Lower leg skin (tissue), 4 donors: ENCODE measurements at regions not wholly inside any gene's neighbourhood (a gene's known extent, or its start where the extent isn't known, plus 50 kb on each side); places are given as distances from the start of the nearest gene placed in this dataset.
A peak's percentile ranks its signal among the peaks of the same experiment; 100 is the strongest.

Source experiments
- DNase-seq, 2 donors: peaks; one replicate each; pipeline ENCODE4 v3.0.0-alpha.2; 2019; ENCODE audit warnings: low spot score in 2 of 2
- H3K4me3 ChIP-seq: fragments of 200-600 bp; sonication (generic); 2 replicates; pipeline ENCODE4 v1.5.1; 2017; ENCODE audit warnings: mild to moderate bottlenecking, low read depth; ENCODE audit not compliant: poor library complexity, severe bottlenecking
- POLR2A ChIP-seq, 2 donors: fragments of 450-650 bp; IDR thresholded peaks; one replicate each; pipeline ENCODE4 v1.6.1; 2016 to 2017; ENCODE audit warnings: antibody characterized with exemption in 2 of 2, mild to moderate bottlenecking in 1 of 2, moderate library complexity in 1 of 2
- WGBS, 2 donors: methylation state at CpG; one replicate each; pipeline ENCODE4 v1.1.5; 2018; 5-methylcytosine and 5-hydroxymethylcytosine counted together
- intact Hi-C: fragments of 100-400 bp; cut with DNase I; formaldehyde crosslinking; loops from one replicate; pipeline ENCODE4 v1.15.0; 2023; ENCODE audit warnings: low total_unique reads
- TF ChIP-seq, protein P1 (sequence below), 3 donors: fragments of 450-650 bp; IDR thresholded peaks; one replicate each; pipeline ENCODE4 v1.5.1; 2016; ENCODE audit warnings: antibody characterized with exemption in 3 of 3, mild to moderate bottlenecking in 3 of 3, moderate library complexity in 2 of 3

DNA sequence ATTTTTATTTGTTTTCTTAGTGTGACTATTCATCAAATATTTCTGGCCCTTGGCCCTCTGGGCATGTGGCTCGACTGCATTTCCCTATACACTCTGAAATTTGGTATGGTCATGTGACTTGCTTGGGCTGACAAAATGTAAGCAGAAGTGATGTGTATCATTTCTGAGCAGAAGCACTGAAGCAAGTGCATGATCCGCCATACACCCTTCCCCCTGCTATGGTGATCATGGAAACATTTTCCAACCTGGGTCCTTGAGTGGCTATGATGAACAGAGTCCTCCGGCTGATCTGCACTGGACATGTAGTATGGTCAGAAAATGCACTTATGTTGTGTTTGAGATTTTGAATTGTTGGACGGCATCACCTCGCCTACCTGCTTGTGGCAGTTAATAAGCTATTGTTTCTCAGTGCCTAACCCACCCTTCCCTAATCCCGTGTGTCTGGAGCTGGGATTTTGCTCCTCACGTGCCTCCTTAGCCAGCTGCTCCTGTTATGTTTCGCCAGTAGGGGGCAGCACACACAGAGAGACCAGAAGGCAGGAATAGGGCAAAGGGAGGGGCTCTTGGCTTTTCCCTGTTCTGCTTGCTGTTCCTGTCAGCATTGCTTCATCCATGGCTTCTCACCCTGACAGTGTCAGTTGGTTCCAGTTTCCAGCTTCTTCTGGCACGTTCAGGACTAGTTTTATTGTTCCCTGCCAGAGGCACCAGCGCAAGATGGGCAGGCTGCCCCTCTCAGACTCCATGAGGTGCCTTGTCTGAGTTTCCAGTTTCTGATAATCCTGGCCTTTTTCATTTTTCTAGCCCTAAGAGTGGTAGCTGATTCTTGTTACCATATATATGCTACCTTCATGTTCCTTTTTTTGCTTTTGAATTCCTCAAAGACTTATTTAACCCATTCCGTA, 207.4 kb downstream of the ARL6IP6 start:
- DNase-seq = peak in 1 of 2 donors; percentile 45
- intact Hi-C loops = loop anchor here (10.0 kb wide), 1 partner anchor 549 kb away; the partner anchor contains the start of gene RPRM
- WGBS, 2 donors = 24 to 29% methylated on average over 11 of the region's 11 CpGs
- no peak for TF ChIP-seq POLR2A (IDR thresholded peaks at IDR 0.05)
- TF ChIP-seq, protein P1, sequence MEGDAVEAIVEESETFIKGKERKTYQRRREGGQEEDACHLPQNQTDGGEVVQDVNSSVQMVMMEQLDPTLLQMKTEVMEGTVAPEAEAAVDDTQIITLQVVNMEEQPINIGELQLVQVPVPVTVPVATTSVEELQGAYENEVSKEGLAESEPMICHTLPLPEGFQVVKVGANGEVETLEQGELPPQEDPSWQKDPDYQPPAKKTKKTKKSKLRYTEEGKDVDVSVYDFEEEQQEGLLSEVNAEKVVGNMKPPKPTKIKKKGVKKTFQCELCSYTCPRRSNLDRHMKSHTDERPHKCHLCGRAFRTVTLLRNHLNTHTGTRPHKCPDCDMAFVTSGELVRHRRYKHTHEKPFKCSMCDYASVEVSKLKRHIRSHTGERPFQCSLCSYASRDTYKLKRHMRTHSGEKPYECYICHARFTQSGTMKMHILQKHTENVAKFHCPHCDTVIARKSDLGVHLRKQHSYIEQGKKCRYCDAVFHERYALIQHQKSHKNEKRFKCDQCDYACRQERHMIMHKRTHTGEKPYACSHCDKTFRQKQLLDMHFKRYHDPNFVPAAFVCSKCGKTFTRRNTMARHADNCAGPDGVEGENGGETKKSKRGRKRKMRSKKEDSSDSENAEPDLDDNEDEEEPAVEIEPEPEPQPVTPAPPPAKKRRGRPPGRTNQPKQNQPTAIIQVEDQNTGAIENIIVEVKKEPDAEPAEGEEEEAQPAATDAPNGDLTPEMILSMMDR (IDR thresholded peaks at IDR 0.05) = peak in 1 of 3 donors; percentile 58
- no peak overlapping the region for H3K4me3 ChIP-seq

DNA sequence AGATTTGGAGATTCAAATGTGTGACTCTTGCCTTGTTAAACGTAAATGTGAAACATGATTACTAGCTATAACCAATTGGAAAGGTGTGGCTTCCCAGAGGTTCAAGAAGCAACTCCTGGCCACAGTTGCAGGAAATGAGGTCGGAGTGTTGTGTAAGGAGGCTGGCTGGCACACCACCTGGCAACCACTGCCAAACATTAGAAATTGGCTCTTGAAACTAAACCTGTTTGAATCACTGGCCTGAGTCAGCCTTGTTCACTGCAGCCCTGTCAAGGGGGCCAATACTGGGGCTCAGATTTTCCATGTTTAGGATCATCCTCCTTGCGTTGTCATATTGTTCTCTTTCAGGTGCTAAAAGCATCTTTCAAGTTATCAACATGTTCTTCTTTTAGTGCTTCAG, 206.3 kb downstream of the ARL6IP6 start:
- no peak overlapping the region for H3K4me3 ChIP-seq
- peak in 1 of 2 donors; percentile 71 for DNase-seq
- WGBS, 2 donors = 51 to 59% methylated on average over 3 of the region's 3 CpGs
- no peak for TF ChIP-seq POLR2A (IDR thresholded peaks at IDR 0.05)
- intact Hi-C loops = loop anchor here (10.0 kb wide), 1 partner anchor 550 kb away; the partner anchor contains the start of gene RPRM

DNA sequence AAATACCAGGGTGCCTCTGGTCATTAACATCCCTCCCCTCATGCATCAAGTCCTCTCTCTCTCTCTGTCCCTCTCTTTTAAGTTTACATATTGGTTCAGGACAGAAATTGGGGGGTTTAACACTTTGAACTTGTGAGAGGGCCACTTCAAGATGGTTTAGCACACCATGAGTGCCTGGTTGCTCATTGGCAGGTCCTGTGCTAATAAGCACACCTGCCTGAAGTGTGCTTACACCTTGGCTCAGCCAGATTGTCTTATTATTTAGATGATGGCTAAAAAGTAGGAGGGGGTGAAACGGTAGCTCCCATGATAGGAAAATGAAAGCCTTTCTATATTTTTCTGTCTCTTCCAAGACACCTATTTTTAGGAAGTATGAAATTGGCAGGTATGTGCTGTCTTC, 205.8 kb downstream of the ARL6IP6 start:
- no peak overlapping the region for H3K4me3 ChIP-seq
- no peak for DNase-seq
- intact Hi-C loops = loop anchor here (10.0 kb wide), 1 partner anchor 551 kb away; the partner anchor contains the start of gene RPRM
- WGBS, 2 donors = 52 to 62% methylated on average over 1 of the region's 1 CpG
- TF ChIP-seq, protein P1 (IDR thresholded peaks at IDR 0.05) = no peak
- no peak for TF ChIP-seq POLR2A (IDR thresholded peaks at IDR 0.05)

DNA sequence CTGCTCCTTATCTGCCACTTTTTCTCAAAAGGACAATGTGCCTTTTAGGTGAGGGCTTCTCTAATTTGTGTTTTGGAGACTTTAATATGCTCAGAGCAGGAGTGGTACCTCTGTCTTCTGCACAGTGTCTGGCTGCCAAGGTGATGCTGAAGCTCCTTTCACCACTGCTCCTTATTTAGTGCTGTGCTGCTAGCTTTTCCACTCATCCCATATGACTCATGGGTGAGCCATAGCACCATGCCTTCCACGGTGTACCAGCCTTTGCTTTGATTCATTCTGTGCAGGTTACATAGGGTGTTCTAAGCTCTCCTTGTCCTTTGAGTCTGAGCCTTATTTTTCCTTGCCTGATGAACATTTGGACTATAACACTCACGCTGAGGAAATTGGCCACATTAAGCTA, 202.4 kb downstream of the ARL6IP6 start:
- intact Hi-C loops = loop anchor here (10.0 kb wide), 1 partner anchor 554 kb away; the partner anchor contains the start of gene RPRM
- TF ChIP-seq, protein P1 (IDR thresholded peaks at IDR 0.05) = no peak
- TF ChIP-seq POLR2A (IDR thresholded peaks at IDR 0.05) = no peak

GRCh38 chr2:152910970-152911369, 192.6 kb downstream of the ARL6IP6 start:
- H3K4me3 ChIP-seq = no peak overlapping the region
- DNase-seq = no peak
- no peak for TF ChIP-seq POLR2A (IDR thresholded peaks at IDR 0.05)
- TF ChIP-seq, protein P1 (IDR thresholded peaks at IDR 0.05) = no peak
- intact Hi-C loops = no loop called here

More for the DNA sequence above, 202.4 kb downstream of the ARL6IP6 start:
- H3K4me3 ChIP-seq = no peak overlapping the region
- WGBS, 2 donors = 54 to 71% methylated on average over 2 of the region's 2 CpGs
- no peak for DNase-seq

DNA sequence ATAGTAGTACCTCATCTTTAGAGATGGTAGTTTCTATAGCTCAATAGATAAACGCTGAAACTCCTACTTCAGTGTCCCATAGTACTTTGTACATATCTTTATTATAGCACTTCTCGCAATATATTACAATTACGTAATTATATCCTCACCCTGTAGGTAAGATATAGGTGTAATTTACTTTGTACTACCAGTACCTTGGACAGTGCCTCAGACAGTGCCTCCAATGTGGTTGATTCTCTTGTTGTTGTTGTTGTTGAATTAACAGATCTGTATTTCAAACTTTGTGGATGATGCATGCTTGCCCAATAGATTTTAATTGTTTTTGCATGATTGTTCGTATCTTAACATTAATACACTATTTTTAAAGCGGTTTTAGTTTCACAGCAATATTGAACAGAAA, 188.6 kb downstream of the ARL6IP6 start:
- TF ChIP-seq, protein P1 (IDR thresholded peaks at IDR 0.05) = no peak
- TF ChIP-seq POLR2A (IDR thresholded peaks at IDR 0.05) = no peak
- no peak overlapping the region for H3K4me3 ChIP-seq
- DNase-seq = no peak
- 63 to 71% methylated on average over 5 of the region's 5 CpGs for WGBS, 2 donors
- intact Hi-C loops = no loop called here
